Fibroblast of peridontal ligament (primary cell): ENCODE measurements at regions not wholly inside any gene's neighbourhood (a gene's known extent, or its start where the extent isn't known, plus 50 kb on each side); places are given as distances from the start of the nearest gene placed in this dataset.
"Not testable (repeated sequence)": the region's sequence is repeated elsewhere in the genome, so short reads cannot be mapped to it uniquely, and the experiment has no call there.

Experiments
- DNase-seq: peaks from one replicate; pipeline ENCODE4 v3.0.0-alpha.2; 2010; ENCODE audit errors: extremely low read depth

- DNase-seq, result no peak
These were observed 112.5 kb upstream of the PRSS1 start for GRCh38 chr7:142636751-142637150.

DNA sequence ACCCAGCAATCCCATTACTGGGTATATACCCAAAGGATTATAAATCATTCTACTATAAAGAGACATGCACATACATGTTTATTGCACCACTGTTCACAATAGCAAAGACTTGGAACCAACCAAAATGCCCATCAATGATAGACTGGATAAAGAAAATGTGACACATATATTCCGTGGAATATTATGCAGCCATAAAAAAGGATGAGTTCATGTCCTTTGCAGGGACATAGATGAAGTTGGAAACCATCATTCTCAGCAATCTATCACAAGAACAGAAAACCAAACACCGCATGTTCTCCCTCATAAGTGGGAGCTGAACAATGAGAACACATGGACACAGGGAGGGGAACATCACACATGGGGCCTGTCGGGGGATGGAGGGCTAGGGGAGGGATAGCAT, 113.2 kb upstream of the PRSS1 start:
- DNase-seq, result not testable (repeated sequence)

DNA sequence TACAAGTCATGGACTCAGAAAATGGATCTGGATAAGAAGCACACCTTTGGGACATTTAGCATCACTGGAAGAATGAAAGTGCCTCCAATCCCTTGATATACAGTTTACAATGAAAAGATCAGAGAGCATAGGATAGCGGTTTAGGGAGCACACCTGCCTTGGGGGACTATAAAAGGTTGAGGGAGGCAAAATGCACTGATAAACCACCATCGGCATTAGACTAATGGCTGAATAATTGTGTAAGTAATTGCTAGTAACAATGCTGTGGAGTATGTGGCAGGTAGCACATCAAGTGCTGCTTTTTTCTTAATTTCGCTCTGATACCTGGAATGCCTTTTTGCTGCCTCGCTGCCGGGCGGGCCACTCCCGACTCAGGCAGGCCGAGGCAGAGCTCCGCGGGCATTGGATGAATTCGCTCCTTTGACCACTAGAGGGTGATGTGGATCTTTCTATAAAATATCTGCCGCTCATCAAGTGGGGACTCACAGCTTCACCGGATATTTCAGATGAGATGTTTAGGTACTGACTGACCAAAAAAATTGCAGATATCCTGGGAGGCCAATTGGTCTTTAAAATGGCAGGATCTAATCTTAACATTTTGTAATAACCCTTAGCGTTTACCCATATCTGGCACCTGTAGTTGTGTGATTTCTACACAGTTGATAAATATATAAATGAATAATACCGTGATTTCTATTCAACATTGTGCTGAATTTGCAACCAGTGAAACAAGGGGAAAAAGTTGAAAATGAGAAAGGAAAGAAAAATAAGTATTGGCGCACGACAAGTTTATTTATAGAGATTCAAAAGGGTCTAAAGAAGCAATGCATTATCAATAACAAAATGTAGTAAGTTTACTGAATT, 116.8 kb upstream of the PRSS1 start:
- DNase-seq, result peak; percentile 71

DNA sequence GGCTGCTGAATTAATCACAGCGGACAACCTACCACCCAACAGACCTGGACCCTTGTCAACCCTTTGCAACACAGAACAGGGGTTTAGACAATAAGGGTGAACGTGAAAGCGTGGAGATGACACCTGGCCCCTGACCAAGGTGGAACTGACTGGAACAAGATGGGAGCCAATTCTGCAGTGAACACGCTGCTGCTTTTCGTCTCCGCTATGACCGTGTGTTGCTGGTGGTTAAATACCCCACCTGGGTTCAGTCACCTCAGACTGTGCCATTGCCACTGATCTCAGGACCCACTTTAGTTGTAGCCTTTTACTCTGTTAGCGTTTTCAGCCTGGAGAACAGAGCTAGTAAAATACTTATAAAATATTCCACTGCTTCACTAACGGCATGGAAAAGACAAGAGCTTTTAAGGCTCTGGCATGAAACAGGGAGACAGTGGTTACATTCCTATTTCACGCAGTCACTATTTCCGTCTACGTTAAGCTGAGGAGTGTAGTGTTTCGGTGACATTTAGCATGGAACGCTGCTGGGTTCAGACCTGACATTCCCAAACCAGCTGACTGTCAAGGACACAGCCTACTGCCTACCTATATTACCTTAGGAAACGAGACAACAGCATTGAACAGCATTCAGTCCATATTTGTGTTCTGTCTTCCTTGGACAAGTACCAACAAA, 119.5 kb upstream of the PRSS1 start:
- peak; percentile 59 for DNase-seq

GRCh38 chr7:142628945-142629344, 120.3 kb upstream of the PRSS1 start:
- no peak for DNase-seq

DNA sequence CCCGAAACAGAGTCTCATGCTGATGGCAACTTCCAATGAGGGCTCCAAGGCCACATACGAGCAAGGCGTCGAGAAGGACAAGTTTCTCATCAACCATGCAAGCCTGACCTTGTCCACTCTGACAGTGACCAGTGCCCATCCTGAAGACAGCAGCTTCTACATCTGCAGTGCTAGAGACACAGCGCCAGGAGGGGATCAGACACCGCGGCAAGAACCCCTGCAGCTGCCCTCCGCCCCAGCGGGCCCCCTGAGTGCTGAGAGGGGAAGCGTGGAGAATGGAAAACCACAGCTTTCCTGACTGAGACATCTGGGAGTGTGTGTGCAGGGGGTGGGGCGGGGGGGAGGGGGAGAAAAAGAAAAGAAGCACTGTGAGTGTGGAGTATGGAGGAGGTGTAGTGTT, 122.0 kb upstream of the PRSS1 start:
- DNase-seq, result not testable (repeated sequence)

DNA sequence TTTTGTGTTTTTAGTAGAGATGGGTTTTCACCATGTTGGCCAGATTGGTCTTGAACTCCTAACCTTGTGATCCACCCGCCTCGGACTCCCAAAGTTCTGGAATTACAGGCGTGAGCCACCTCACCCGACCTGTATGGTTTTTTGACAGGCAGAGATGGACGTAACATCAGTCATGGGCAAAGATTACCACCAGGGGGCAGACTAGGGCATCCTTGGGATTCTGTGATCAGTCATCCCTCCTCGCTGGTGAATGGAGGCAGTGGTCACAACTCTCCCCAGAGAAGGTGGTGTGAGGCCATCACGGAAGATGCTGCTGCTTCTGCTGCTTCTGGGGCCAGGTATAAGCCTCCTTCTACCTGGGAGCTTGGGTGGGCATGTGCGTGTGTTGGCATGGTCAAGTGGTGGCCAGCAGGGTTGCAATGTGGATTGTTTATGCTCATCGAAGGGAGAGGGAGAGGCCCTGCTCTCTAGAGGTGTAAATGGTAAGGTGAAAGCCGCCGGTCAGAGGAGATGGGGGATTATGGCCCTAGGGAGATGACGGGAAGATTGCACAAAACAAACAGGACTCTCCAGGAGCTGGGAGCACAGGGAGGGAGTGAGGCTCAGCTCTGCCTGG, 122.7 kb upstream of the PRSS1 start:
- peak; percentile 22 for DNase-seq

GRCh38 chr7:142625216-142625615, 124.1 kb upstream of the PRSS1 start:
- DNase-seq, result not testable (repeated sequence)

DNA sequence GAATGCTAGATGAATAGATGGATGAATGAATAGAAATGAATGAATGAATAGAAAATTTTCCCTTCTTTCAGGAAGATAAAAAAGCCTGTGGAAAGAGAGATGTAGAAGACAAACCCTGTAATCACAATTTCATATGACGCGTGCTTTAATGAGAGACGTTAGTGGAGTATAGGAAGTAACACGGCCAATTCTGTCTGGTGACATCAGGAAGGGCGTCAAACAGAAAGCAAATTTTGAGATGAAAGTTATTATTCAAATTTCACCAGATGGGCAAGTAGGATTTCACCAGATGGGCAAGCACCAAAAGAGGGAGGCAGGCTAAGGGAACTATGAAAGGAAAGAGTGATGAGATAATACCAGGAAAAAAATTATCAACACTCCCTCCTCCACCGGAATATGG, 128.9 kb upstream of the PRSS1 start:
- no peak for DNase-seq

DNA sequence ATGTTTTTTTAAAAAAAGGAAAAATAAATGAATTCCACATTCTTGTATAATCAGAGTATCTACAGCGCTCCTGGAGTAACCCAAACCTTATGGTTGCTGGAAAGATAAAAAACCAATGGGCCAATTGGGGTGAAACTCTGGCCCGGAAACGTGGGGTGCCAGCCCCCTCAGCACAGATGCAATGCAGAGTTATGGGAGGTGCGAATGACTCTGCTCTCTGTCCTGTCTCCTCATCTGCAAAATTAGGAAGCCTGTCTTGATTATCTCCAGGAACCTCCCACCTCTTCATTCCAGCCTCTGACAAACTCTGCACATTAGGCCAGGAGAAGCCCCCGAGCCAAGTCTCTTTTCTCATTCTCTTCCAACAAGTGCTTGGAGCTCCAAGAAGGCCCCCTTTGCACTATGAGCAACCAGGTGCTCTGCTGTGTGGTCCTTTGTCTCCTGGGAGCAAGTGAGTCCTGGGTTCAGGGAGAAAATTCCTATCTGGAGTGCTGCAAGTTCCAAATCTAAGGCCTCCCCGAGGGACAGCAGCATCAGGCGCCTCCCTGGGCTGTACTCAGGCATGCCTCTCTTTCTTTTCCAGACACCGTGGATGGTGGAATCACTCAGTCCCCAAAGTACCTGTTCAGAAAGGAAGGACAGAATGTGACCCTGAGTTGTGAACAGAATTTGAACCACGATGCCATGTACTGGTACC, 130.5 kb upstream of the PRSS1 start:
- DNase-seq, result no peak

- DNase-seq, result no peak
These were observed 132.4 kb upstream of the PRSS1 start for GRCh38 chr7:142616842-142617241.

GRCh38 chr7:142616121-142616643, 133.1 kb upstream of the PRSS1 start:
- DNase-seq, result no peak

- no peak for DNase-seq
These were observed 133.8 kb upstream of the PRSS1 start for GRCh38 chr7:142615508-142615907.

DNA sequence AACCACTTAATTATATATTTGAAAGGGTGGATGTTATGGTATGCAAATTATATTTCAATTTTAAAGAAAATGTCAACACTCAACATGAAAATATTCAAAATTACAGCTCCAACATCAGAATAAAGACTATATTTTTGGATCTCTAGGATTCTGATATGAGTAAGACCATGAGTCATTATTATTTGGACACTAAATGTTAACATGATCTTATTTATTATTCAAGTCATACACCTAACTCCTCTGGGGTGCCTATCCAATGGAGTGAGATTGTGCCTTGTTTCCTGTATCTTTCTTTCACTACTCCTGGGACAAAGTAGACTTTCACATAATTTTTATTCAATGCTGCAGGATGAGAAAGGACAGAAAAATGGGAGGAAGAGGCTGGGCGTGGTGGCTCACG, 135.2 kb upstream of the PRSS1 start:
- no peak for DNase-seq

- no peak for DNase-seq
These were observed 136.9 kb upstream of the PRSS1 start for GRCh38 chr7:142612237-142612881.

GRCh38 chr7:142611566-142612236, 137.6 kb upstream of the PRSS1 start:
- DNase-seq, result no peak

DNA sequence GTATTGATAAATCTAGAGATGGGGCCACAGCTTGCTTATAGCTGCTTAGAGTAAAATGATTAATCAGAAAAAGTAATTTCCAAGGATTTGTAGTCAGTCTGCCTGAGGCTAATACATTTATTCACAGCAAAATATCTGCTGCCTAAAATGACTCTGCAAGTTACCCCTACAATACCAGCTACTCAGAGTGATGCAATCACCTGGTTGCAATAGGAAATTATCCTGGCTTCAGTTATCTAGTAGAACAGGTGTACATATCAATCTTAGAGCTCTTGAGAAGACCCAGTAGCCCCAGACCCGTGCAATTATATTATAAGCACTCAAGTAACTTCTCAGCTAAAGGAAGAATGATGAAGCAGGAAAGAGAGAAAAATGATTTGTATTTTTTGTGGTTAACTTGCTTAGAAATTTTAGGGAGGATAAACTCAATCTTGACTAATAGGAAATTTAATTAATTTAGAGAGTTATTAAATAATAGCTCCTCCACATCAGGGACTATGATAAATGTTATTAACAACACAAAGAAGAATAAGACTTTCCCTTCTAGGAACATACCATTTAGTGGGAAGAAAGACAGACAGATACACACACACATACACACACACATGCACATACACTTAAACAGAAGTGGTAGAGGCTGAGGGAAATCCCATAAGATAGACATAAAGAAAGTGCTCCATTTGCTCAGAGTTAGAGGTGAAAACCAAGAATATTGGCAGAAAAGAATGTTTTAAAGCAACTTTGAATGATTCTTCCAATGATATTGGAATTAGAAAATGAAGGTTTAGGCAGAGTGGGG, 140.4 kb upstream of the PRSS1 start:
- no peak for DNase-seq

DNA sequence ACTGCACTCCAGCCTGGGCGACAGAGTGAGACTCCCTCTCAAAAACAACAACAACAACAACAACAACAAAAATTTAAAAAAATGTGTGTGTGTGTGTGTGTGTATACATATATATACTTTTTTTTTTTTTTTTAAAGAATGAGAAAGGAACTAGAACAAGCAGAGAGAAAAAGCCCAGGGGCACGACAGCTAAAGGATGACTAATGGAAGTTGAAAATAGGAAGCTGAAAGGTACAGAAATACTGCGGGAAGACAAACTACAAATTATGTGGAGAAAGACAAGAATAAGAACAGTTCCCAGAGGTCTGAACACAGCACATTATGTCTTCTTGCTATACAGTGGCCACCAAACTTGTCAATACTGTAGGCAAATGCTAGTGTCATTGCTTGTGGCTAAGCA, 141.9 kb upstream of the PRSS1 start:
- DNase-seq, result no peak

DNA sequence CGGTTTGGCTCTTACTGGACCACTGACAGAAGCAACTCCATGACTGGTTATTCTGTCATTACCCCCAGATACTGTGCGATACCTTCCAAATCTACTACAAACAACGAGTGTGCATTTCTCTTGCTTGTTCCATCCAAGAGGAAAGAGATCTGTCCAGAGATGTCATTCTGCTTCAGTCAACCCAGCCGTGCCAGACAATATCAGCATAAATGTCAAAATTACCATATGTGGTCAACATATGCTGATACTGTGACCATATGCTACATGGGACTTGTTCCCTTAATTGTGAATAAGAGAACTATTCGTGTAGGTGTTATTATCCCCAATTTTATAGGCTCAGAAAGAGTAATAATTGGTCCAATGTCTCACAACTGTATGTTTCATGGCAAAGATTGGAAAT, 143.2 kb upstream of the PRSS1 start:
- no peak for DNase-seq

DNA sequence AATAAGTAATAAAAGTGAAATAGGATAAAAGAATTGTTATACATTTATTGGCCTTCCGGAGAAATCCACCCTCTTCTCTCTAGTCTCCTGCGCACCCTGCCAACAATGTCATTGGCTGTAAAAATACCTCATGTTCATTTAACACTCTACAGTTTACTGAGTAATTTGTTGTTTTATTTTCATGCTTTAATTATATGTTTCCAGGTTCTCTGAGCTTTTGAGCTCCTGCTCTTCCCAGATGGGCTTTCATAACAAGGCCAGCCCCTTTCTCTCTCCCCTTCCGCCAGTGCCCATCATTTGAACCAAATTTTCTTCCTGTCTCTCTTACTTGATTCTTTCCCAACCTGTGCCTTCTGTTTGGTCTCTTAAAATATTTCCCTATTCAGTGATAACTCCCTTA, 144.6 kb upstream of the PRSS1 start:
- no peak for DNase-seq
